ENCODE measurements at regions not wholly inside any gene's neighbourhood (a gene's known extent, or its start where the extent isn't known, plus 50 kb on each side); places are given as distances from the start of the nearest gene placed in this dataset.

- 68 to 78% methylated on average over 3 of the region's 3 CpGs for WGBS, 2 donors
- DNase-seq = no peak
- no peaks in the 10 kb centered on the region for H3K36me3 ChIP-seq (ENCODE audit: control insufficient read depth in 1 of 2, insufficient read depth in 2 of 2, low read length in 1 of 2)
- H3K4me1 ChIP-seq (ENCODE audit: control insufficient read depth in 1 of 2, insufficient read depth in 2 of 2, low read length in 2 of 2) = no peaks in the 10 kb centered on the region
- ATAC-seq (ENCODE audit: low FRiP score) = peak; percentile 33
- H3K27ac ChIP-seq (ENCODE audit: low read depth in 1 of 2, low read length in 2 of 2) = no peak overlapping the region
- H3K4me3 ChIP-seq (ENCODE audit: low read length in 2 of 2) = no peak overlapping the region
- H3K9me3 ChIP-seq (ENCODE audit: control insufficient read depth, low read length) = no peaks in the 10 kb centered on the region
- intact Hi-C loops (cut with DNase I) = no loop called here
- no peaks in the 10 kb centered on the region for H3K27me3 ChIP-seq (ENCODE audit: control insufficient read depth in 1 of 2, insufficient read depth in 2 of 2, low read length in 1 of 2)
Measured at GRCh38 chr16:76195056-76195455, 82.1 kb upstream of the CNTNAP4 start.

DNA sequence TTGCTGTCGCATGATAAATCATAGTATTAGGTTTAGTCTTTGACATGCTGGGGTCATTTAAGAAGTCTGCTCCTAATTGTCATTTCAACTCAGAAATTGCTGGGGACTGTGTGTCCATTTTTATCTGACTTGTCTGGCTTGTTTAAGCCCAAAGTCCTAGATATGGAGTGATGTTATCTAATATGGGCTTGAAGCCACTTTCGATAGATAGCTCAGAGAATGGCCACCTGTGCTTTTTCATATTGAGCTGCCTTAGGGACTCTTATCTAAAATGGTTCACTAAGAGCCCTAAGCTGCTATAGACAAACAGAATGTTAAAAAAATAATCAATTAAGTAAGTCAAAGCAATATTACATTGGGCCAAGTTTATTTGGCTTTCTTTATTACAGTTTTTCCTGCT is 81.6 kb upstream of the CNTNAP4 start:
- H3K9me3 ChIP-seq (ENCODE audit: control insufficient read depth, low read length) = no peaks in the 10 kb centered on the region
- H3K4me3 ChIP-seq (ENCODE audit: low read length in 2 of 2) = no peak overlapping the region
- H3K36me3 ChIP-seq (ENCODE audit: control insufficient read depth in 1 of 2, insufficient read depth in 2 of 2, low read length in 1 of 2) = no peaks in the 10 kb centered on the region
- DNase-seq (no peak), ATAC-seq (ENCODE audit: low FRiP score) (no peak)
- H3K27me3 ChIP-seq (ENCODE audit: control insufficient read depth in 1 of 2, insufficient read depth in 2 of 2, low read length in 1 of 2) = no peaks in the 10 kb centered on the region
- H3K4me1 ChIP-seq (ENCODE audit: control insufficient read depth in 1 of 2, insufficient read depth in 2 of 2, low read length in 2 of 2) = no peaks in the 10 kb centered on the region
- no peak overlapping the region for H3K27ac ChIP-seq (ENCODE audit: low read depth in 1 of 2, low read length in 2 of 2)
- WGBS, 2 donors = 34 to 91% methylated on average over 2 of the region's 2 CpGs
- intact Hi-C loops (cut with DNase I) = no loop called here

- DNase-seq = no peak
- no peak overlapping the region for H3K4me3 ChIP-seq (ENCODE audit: low read length in 2 of 2)
- H3K36me3 ChIP-seq (ENCODE audit: control insufficient read depth in 1 of 2, insufficient read depth in 2 of 2, low read length in 1 of 2) = no peaks in the 10 kb centered on the region
- no peak for ATAC-seq (ENCODE audit: low FRiP score)
- no peaks in the 10 kb centered on the region for H3K27me3 ChIP-seq (ENCODE audit: control insufficient read depth in 1 of 2, insufficient read depth in 2 of 2, low read length in 1 of 2)
- WGBS, 2 donors = 66 to 67% methylated on average over 1 of the region's 1 CpG
- H3K9me3 ChIP-seq (ENCODE audit: control insufficient read depth, low read length) = no peaks in the 10 kb centered on the region
- intact Hi-C loops (cut with DNase I) = no loop called here
- no peaks in the 10 kb centered on the region for H3K4me1 ChIP-seq (ENCODE audit: control insufficient read depth in 1 of 2, insufficient read depth in 2 of 2, low read length in 2 of 2)
- no peak overlapping the region for H3K27ac ChIP-seq (ENCODE audit: low read depth in 1 of 2, low read length in 2 of 2)
Measured at GRCh38 chr16:76197900-76198299, 79.3 kb upstream of the CNTNAP4 start.

DNA sequence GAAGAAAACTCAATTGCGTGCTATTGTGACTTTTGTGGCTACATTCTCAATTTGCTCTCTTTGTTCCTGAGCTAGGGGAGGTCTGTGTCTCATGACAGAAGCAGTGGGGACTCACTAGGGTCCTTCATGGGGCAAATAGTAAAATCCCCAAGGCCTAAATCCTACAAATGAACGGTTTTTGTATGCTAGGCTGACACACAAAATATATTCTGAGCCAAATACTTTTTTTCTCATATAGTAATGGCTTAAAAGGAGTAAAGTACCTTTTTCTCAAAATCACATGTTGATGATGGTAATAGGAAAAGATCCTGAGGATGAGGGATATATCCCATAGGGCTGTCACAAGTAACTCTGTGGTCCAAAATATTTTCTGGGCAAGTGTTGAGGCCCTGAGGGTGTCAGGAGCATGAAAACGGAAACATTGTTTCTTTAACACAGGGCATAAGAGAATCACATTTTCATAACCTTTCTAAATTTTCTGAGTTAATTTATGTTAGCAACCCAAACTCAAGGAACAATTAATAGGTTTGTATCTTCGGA is 77.5 kb upstream of the CNTNAP4 start:
- Histone ChIP-seq H3K27me3 (ENCODE audit: control insufficient read depth in 1 of 2, insufficient read depth in 2 of 2, low read length in 1 of 2) (no peaks in the 10 kb centered on the region), H3K36me3 (ENCODE audit: control insufficient read depth in 1 of 2, insufficient read depth in 2 of 2, low read length in 1 of 2) (no peaks in the 10 kb centered on the region), H3K9me3 (ENCODE audit: control insufficient read depth, low read length) (no peaks in the 10 kb centered on the region), H3K4me1 (ENCODE audit: control insufficient read depth in 1 of 2, insufficient read depth in 2 of 2, low read length in 2 of 2) (no peaks in the 10 kb centered on the region), H3K4me3 (ENCODE audit: low read length in 2 of 2) (no peak overlapping the region), H3K27ac (ENCODE audit: low read depth in 1 of 2, low read length in 2 of 2) (no peak overlapping the region)
- DNase-seq (no peak), ATAC-seq (ENCODE audit: low FRiP score) (no peak)
- intact Hi-C loops (cut with DNase I) = no loop called here
- WGBS, 2 donors = 48% methylated on average over 4 of the region's 4 CpGs

DNA sequence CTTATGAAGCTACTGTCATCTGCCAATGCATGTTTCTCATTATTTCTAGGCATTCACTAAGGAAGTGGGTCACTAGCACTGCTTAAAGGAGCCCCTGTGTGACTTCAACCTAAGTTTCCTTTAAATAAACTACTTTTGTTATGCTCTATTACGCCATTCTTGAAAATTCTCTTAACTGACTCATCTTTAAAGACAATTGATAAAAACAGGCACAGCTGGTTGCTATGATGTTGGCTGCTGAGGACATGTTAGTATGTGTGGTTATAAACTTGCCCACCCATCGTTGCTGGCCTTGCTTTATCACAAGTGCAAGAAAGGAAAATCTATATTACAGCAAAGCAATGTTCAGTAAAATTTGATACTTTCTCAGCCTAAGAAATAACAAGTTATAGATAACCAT is 75.8 kb upstream of the CNTNAP4 start:
- Histone ChIP-seq H3K4me1 (ENCODE audit: control insufficient read depth in 1 of 2, insufficient read depth in 2 of 2, low read length in 2 of 2) (no peaks in the 10 kb centered on the region), H3K27me3 (ENCODE audit: control insufficient read depth in 1 of 2, insufficient read depth in 2 of 2, low read length in 1 of 2) (no peaks in the 10 kb centered on the region), H3K36me3 (ENCODE audit: control insufficient read depth in 1 of 2, insufficient read depth in 2 of 2, low read length in 1 of 2) (no peaks in the 10 kb centered on the region), H3K4me3 (ENCODE audit: low read length in 2 of 2) (no peak overlapping the region), H3K9me3 (ENCODE audit: control insufficient read depth, low read length) (no peaks in the 10 kb centered on the region), H3K27ac (ENCODE audit: low read depth in 1 of 2, low read length in 2 of 2) (no peak overlapping the region)
- no peak for DNase-seq
- ATAC-seq (ENCODE audit: low FRiP score) = no peak
- 62 to 69% methylated on average over 2 of the region's 2 CpGs for WGBS, 2 donors
- intact Hi-C loops (cut with DNase I) = no loop called here

GRCh38 chr16:76204249-76204648 is 73.0 kb upstream of the CNTNAP4 start:
- no peaks in the 10 kb centered on the region for H3K27me3 ChIP-seq (ENCODE audit: control insufficient read depth in 1 of 2, insufficient read depth in 2 of 2, low read length in 1 of 2)
- no peak overlapping the region for H3K4me3 ChIP-seq (ENCODE audit: low read length in 2 of 2)
- no peaks in the 10 kb centered on the region for H3K4me1 ChIP-seq (ENCODE audit: control insufficient read depth in 1 of 2, insufficient read depth in 2 of 2, low read length in 2 of 2)
- DNase-seq (no peak), ATAC-seq (ENCODE audit: low FRiP score) (no peak)
- H3K36me3 ChIP-seq (ENCODE audit: control insufficient read depth in 1 of 2, insufficient read depth in 2 of 2, low read length in 1 of 2) = no peaks in the 10 kb centered on the region
- 40 to 54% methylated on average over 2 of the region's 2 CpGs for WGBS, 2 donors
- intact Hi-C loops (cut with DNase I) = no loop called here
- H3K27ac ChIP-seq (ENCODE audit: low read depth in 1 of 2, low read length in 2 of 2) = no peak overlapping the region
- no peaks in the 10 kb centered on the region for H3K9me3 ChIP-seq (ENCODE audit: control insufficient read depth, low read length)

DNA sequence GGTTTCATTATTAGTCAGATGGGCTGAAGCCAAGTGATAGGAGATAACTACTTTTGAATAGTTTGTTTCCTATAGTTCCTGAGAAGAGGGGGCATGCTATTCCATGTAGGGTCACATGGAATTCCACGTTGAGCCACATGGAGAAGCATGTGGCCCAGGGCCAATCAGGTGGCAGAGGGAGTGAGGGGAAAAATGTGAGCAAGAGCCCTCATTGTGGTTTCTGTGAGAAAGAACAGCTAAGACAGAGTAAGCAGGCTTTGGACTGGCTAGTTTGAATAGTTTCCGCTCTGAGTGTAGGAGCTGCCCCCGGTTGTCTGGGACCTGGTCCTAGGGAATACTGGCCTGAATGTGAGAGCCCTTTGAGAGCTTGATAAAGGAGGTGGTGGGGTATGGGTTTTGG is 69.9 kb upstream of the CNTNAP4 start:
- peaks cover 2% of the 10 kb centered on the region for H3K9me3 ChIP-seq (ENCODE audit: control insufficient read depth, low read length)
- intact Hi-C loops (cut with DNase I) = no loop called here
- H3K4me3 ChIP-seq (ENCODE audit: low read length in 2 of 2) = no peak overlapping the region
- DNase-seq (no peak), ATAC-seq (ENCODE audit: low FRiP score) (no peak)
- no peaks in the 10 kb centered on the region for H3K36me3 ChIP-seq (ENCODE audit: control insufficient read depth in 1 of 2, insufficient read depth in 2 of 2, low read length in 1 of 2)
- 38 to 42% methylated on average over 3 of the region's 3 CpGs for WGBS, 2 donors
- H3K27ac ChIP-seq (ENCODE audit: low read depth in 1 of 2, low read length in 2 of 2) = no peak overlapping the region
- H3K4me1 ChIP-seq (ENCODE audit: control insufficient read depth in 1 of 2, insufficient read depth in 2 of 2, low read length in 2 of 2) = no peaks in the 10 kb centered on the region
- no peaks in the 10 kb centered on the region for H3K27me3 ChIP-seq (ENCODE audit: control insufficient read depth in 1 of 2, insufficient read depth in 2 of 2, low read length in 1 of 2)

GRCh38 chr16:76210157-76210556 is 67.0 kb upstream of the CNTNAP4 start:
- Histone ChIP-seq H3K4me3 (ENCODE audit: low read length in 2 of 2) (no peak overlapping the region), H3K4me1 (ENCODE audit: control insufficient read depth in 1 of 2, insufficient read depth in 2 of 2, low read length in 2 of 2) (no peaks in the 10 kb centered on the region), H3K27ac (ENCODE audit: low read depth in 1 of 2, low read length in 2 of 2) (no peak overlapping the region), H3K9me3 (ENCODE audit: control insufficient read depth, low read length) (peaks cover 2% of the 10 kb centered on the region), H3K36me3 (ENCODE audit: control insufficient read depth in 1 of 2, insufficient read depth in 2 of 2, low read length in 1 of 2) (no peaks in the 10 kb centered on the region), H3K27me3 (ENCODE audit: control insufficient read depth in 1 of 2, insufficient read depth in 2 of 2, low read length in 1 of 2) (no peaks in the 10 kb centered on the region)
- WGBS, 2 donors = 59 to 60% methylated on average over 5 of the region's 5 CpGs
- DNase-seq (no peak), ATAC-seq (ENCODE audit: low FRiP score) (no peak)
- intact Hi-C loops (cut with DNase I) = no loop called here

GRCh38 chr16:76213860-76214259 is 63.3 kb upstream of the CNTNAP4 start:
- Histone ChIP-seq H3K9me3 (ENCODE audit: control insufficient read depth, low read length) (peaks cover 2% of the 10 kb centered on the region), H3K4me3 (ENCODE audit: low read length in 2 of 2) (no peak overlapping the region), H3K27ac (ENCODE audit: low read depth in 1 of 2, low read length in 2 of 2) (no peak overlapping the region), H3K27me3 (ENCODE audit: control insufficient read depth in 1 of 2, insufficient read depth in 2 of 2, low read length in 1 of 2) (no peaks in the 10 kb centered on the region), H3K36me3 (ENCODE audit: control insufficient read depth in 1 of 2, insufficient read depth in 2 of 2, low read length in 1 of 2) (no peaks in the 10 kb centered on the region), H3K4me1 (ENCODE audit: control insufficient read depth in 1 of 2, insufficient read depth in 2 of 2, low read length in 2 of 2) (no peaks in the 10 kb centered on the region)
- DNase-seq (no peak), ATAC-seq (ENCODE audit: low FRiP score) (no peak)
- intact Hi-C loops (cut with DNase I) = no loop called here

All from aorta (tissue), 5 donors.